H1 (cell line): ENCODE measurements at regions not wholly inside any gene's neighbourhood (a gene's known extent, or its start where the extent isn't known, plus 50 kb on each side); places are given as distances from the start of the nearest gene placed in this dataset.

Experiments
- CTCF ChIA-PET: fragments of 300-600 bp; sonication (Branson Sonifier 250); formaldehyde crosslinking; loops from one replicate; lab custom pipeline; 2021; ENCODE audit not compliant: partially characterized antibody; lab: Charles Lee
- POLR2A ChIA-PET: fragments of 300-600 bp; sonication (Branson Sonifier 250); formaldehyde crosslinking; loops from one replicate; lab custom pipeline; 2021; ENCODE audit warnings: inconsistent platforms; ENCODE audit not compliant: partially characterized antibody; lab: Charles Lee
- DNase-seq, 2 experiments: peaks; one replicate each; pipeline versions ENCODE4 v3.0.0 to v3.0.0-alpha.2; 2010 to 2022; ENCODE audit warnings: low spot score in 2 of 2, low read depth in 1 of 2, mixed read lengths in 1 of 2
- FAIRE-seq: peaks from 2 replicates; lab custom pipeline; 2011; peaks lifted over from hg19 to GRCh38; lab: Jason Lieb, UNC
- H2AFZ ChIP-seq: 2 replicates; pipeline ENCODE4 v1.8.1; 2012; ENCODE audit warnings: low read length, inconsistent platforms
- H2AK5ac ChIP-seq: 2 replicates; pipeline ENCODE4 v1.6.1; 2013; ENCODE audit warnings: low read depth, low read length
- H2BK120ac ChIP-seq: replicated peaks from 2 replicates; pipeline ENCODE3; 2013; ENCODE audit warnings: low read depth, low read length, inconsistent platforms
- H2BK12ac ChIP-seq: 2 replicates; pipeline ENCODE4 v1.6.1; 2013; ENCODE audit warnings: low read depth, low read length
- H2BK15ac ChIP-seq: 2 replicates; pipeline ENCODE4 v1.6.1; 2013; ENCODE audit warnings: low read length
- H2BK20ac ChIP-seq: 2 replicates; pipeline ENCODE4 v1.6.1; 2013; ENCODE audit warnings: low read length
- H2BK5ac ChIP-seq: 2 replicates; pipeline ENCODE4 v1.6.1; 2013; ENCODE audit warnings: low read depth, low read length
- H3K14ac ChIP-seq: 2 replicates; pipeline ENCODE4 v1.6.1; 2013; ENCODE audit warnings: inconsistent platforms; ENCODE audit not compliant: insufficient read length
- H3K18ac ChIP-seq: 2 replicates; pipeline ENCODE4 v1.6.1; 2013; ENCODE audit warnings: low read length; ENCODE audit errors: extremely low read depth
- H3K23ac ChIP-seq: 2 replicates; pipeline ENCODE4 v1.6.1; 2013; ENCODE audit warnings: inconsistent platforms; ENCODE audit not compliant: insufficient read length
- H3K23me2 ChIP-seq: 2 replicates; pipeline ENCODE4 v1.6.1; 2013; ENCODE audit warnings: low read depth, low read length
- H3K27ac ChIP-seq: 2 replicates; pipeline ENCODE4 v1.6.1; 2011; ENCODE audit warnings: low read depth, low read length, inconsistent platforms
- H3K27me3 ChIP-seq, 4 experiments: replicated peaks in 1 of 4; 1 replicate in 1 of 4; 2 replicates in 3 of 4; pipeline versions ENCODE4 v1.6.1 to v1.8.1; 2011 to 2013; ENCODE audit warnings: low read length in 3 of 4, mild to moderate bottlenecking in 3 of 4, inconsistent platforms in 2 of 4, mixed read lengths in 2 of 4, moderate library complexity in 1 of 4; ENCODE audit not compliant: control insufficient read depth in 3 of 4, insufficient read depth in 3 of 4; ENCODE audit errors: extremely low read depth in 1 of 4
- H3K36me3 ChIP-seq, 4 experiments: 2 replicates each; pipeline versions ENCODE4 v1.6.1 to v1.8.1; 2011 to 2013; ENCODE audit warnings: mild to moderate bottlenecking in 4 of 4, low read length in 3 of 4, moderate library complexity in 2 of 4, control low read depth in 1 of 4, inconsistent platforms in 1 of 4; ENCODE audit not compliant: insufficient read depth in 4 of 4, control insufficient read depth in 2 of 4
- H3K4ac ChIP-seq: replicated peaks from 2 replicates; pipeline ENCODE3; 2013; ENCODE audit warnings: low read length, low read depth, mixed read lengths, inconsistent platforms; ENCODE audit not compliant: insufficient read length
- H3K4me1 ChIP-seq, 4 experiments: replicated peaks in 1 of 4; 1 replicate in 1 of 4; 2 replicates in 3 of 4; pipeline versions ENCODE4 v1.6.1 to v1.8.1; 2011 to 2013; ENCODE audit warnings: low read length in 3 of 4, inconsistent platforms in 2 of 4, mixed read lengths in 1 of 4; ENCODE audit not compliant: insufficient read depth in 4 of 4, control insufficient read depth in 3 of 4
- H3K4me2 ChIP-seq, 2 experiments: 2 replicates each; pipeline versions ENCODE4 v1.6.1 to v1.8.1; 2011 to 2013; ENCODE audit warnings: low read depth in 2 of 2, low read length in 2 of 2, control low read depth in 1 of 2, inconsistent platforms in 1 of 2, mild to moderate bottlenecking in 1 of 2; ENCODE audit not compliant: insufficient read depth in 1 of 2
- H3K4me3 ChIP-seq, 4 experiments: fragments of 200-600, 300-600 bp in 1 of 4; sonication (generic), shearing (Covaris generic), sonication (Bioruptor Twin) in 1 of 4; 2 replicates each; pipeline versions ENCODE4 v1.5.1 to v1.8.1; 2011 to 2016; ENCODE audit warnings: low read length in 4 of 4, low read depth in 3 of 4, control low read depth in 2 of 4, inconsistent platforms in 2 of 4, mild to moderate bottlenecking in 2 of 4, mixed read lengths in 1 of 4, moderate library complexity in 1 of 4; ENCODE audit not compliant: insufficient read depth in 2 of 4; ENCODE audit errors: extremely low read depth in 1 of 4
- H3K56ac ChIP-seq: replicated peaks from 2 replicates; pipeline ENCODE3; 2013; ENCODE audit warnings: low read depth, mild to moderate bottlenecking, mixed read lengths, low read length, inconsistent platforms; ENCODE audit not compliant: insufficient read length
- H3K79me1 ChIP-seq: 2 replicates; pipeline ENCODE4 v1.6.1; 2013; ENCODE audit warnings: low read depth, low read length, control low read depth
- H3K79me2 ChIP-seq, 2 experiments: 2 replicates each; pipeline versions ENCODE4 v1.6.1 to v1.8.1; 2012 to 2013; ENCODE audit warnings: low read length in 2 of 2, mild to moderate bottlenecking in 2 of 2, inconsistent platforms in 1 of 2; ENCODE audit not compliant: insufficient read depth in 2 of 2, control insufficient read depth in 1 of 2
- H3K9ac ChIP-seq, 4 experiments: replicated peaks in 1 of 4; 1 replicate in 1 of 4; 2 replicates in 3 of 4; pipeline versions ENCODE4 v1.6.1 to v1.8.1; 2011 to 2013; ENCODE audit warnings: low read depth in 3 of 4, low read length in 3 of 4, control low read depth in 2 of 4, mild to moderate bottlenecking in 2 of 4, moderate library complexity in 2 of 4, inconsistent platforms in 1 of 4; ENCODE audit errors: extremely low read depth in 1 of 4
- H3K9me3 ChIP-seq, 2 experiments: 2 replicates each; pipeline versions ENCODE4 v1.6.1 to v1.8.1; 2012 to 2013; ENCODE audit warnings: mild to moderate bottlenecking in 2 of 2, moderate library complexity in 2 of 2, control low read depth in 1 of 2, inconsistent platforms in 1 of 2, low read depth in 1 of 2, low read length in 1 of 2, mixed read lengths in 1 of 2; ENCODE audit not compliant: insufficient read depth in 2 of 2
- H4K20me1 ChIP-seq, 2 experiments: replicated peaks in 1 of 2; 2 replicates each; pipeline versions ENCODE3 to v1.8.1; 2011 to 2013; ENCODE audit warnings: inconsistent platforms in 2 of 2, low read length in 2 of 2, mild to moderate bottlenecking in 1 of 2; ENCODE audit not compliant: insufficient read depth in 2 of 2, control insufficient read depth in 1 of 2
- H4K5ac ChIP-seq: 2 replicates; pipeline ENCODE4 v1.6.1; 2013; ENCODE audit warnings: low read length, low read depth, mixed read lengths, inconsistent platforms; ENCODE audit not compliant: insufficient read length
- H4K8ac ChIP-seq: 2 replicates; pipeline ENCODE4 v1.8.0; 2013; ENCODE audit warnings: mild to moderate bottlenecking, moderate library complexity, low read length, inconsistent platforms; ENCODE audit not compliant: insufficient read depth; ENCODE audit errors: extremely low read depth
- H4K91ac ChIP-seq: replicated peaks from 2 replicates; pipeline ENCODE3; 2013; ENCODE audit warnings: low read length, mixed read lengths, inconsistent platforms; ENCODE audit not compliant: insufficient read length
- CREB1 ChIP-seq: IDR thresholded peaks from 2 replicates; pipeline ENCODE4 v1.6.1; 2012; ENCODE audit warnings: inconsistent platforms

- H3K23me2 ChIP-seq: no peaks in the 10 kb centered on the region
- FAIRE-seq: no peak
- DNase-seq: no peak
- no peaks in the 10 kb centered on the region for H3K27me3 ChIP-seq
- H3K9me3 ChIP-seq: no peaks in the 10 kb centered on the region
- H3K18ac ChIP-seq: no peak overlapping the region
- no peaks in the 10 kb centered on the region for H3K4me1 ChIP-seq
- H2AFZ ChIP-seq: no peak overlapping the region
- no peak overlapping the region for H3K4me3 ChIP-seq
- H3K9ac ChIP-seq: no peak overlapping the region
- no peaks in the 10 kb centered on the region for H3K79me2 ChIP-seq
- no peak overlapping the region for H3K4me2 ChIP-seq
- H3K4ac ChIP-seq: no peak overlapping the region
- H2BK120ac ChIP-seq: no peak overlapping the region
- no peaks in the 10 kb centered on the region for H3K79me1 ChIP-seq
- H4K5ac ChIP-seq: no peak overlapping the region
- H2BK20ac ChIP-seq: no peak overlapping the region
- H3K14ac ChIP-seq: no peak overlapping the region
- H3K56ac ChIP-seq: no peak overlapping the region
- H4K20me1 ChIP-seq: no peaks in the 10 kb centered on the region
- H2AK5ac ChIP-seq: no peak overlapping the region
- H2BK12ac ChIP-seq: no peak overlapping the region
- no peak overlapping the region for H2BK5ac ChIP-seq
- H4K8ac ChIP-seq: no peak overlapping the region
- H3K23ac ChIP-seq: no peak overlapping the region
- ChIA-PET POLR2A (no interaction called here), CTCF (no interaction called here)
- no peak overlapping the region for H2BK15ac ChIP-seq
- no peak overlapping the region for H4K91ac ChIP-seq
- H3K36me3 ChIP-seq: no peaks in the 10 kb centered on the region
- no peak overlapping the region for H3K27ac ChIP-seq
- no peak for TF ChIP-seq CREB1
These were observed 859.2 kb upstream of the PRKX start for GRCh38 chrX:4572691-4573090.
